ENCODE measurements at regions not wholly inside any gene's neighbourhood (a gene's known extent, or its start where the extent isn't known, plus 50 kb on each side); places are given as distances from the start of the nearest gene placed in this dataset.
"Not testable (repeated sequence)": the region's sequence is repeated elsewhere in the genome, so short reads cannot be mapped to it uniquely, and the experiment has no call there.

DNA sequence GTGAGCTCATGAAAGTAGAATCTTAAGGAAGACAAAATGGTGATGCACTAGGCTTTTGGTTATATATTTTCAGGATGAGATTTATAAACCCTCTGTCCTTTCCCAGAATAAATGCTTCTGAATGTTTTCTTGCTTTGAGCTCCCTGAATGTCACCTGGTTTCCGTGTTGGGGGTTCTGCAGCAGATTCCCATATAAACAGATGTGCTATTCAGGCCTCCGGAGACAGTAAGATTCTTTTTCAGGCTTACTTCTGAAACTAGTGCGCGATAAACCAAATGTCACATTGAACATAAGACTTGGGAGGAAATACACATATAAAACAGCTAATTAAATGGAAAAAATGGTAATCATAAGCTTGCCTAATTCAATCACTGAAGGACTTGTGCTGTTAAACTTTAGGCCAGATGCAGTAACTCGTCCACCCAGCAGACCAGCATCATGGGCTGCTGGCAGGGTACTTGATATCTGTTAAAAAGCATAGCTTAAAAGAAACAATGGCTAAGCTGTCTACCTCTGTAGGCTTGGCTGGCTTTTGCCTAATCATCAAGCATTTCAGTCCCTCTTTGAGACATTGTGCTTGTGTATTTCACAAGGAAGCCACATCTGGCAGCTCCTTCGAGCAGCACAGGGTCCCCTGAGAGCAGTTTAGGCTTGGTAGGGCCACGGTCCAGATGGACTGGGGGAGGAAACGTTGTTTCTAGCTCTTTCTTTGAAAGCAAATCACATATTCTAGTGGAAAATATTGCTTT lies 281.2 kb upstream of the KIAA1217 start:
- Histone ChIP-seq H3K27ac (no peak overlapping the region), H3K27me3 (no peaks in the 10 kb centered on the region), H3K4me1 (no peaks in the 10 kb centered on the region), H3K9me3 (no peaks in the 10 kb centered on the region), H3K4me3 (no peak overlapping the region), H3K36me3 (no peaks in the 10 kb centered on the region)
- DNase-seq, result peak in 1 of 2 donors; percentile 17
- TF ChIP-seq POLR2A (IDR thresholded peaks at IDR 0.05), result no peak
- TF ChIP-seq POLR2AphosphoS5 (IDR thresholded peaks at IDR 0.05), result no peak
- no peak for TF ChIP-seq CTCF (IDR thresholded peaks at IDR 0.05)
- TF ChIP-seq EP300 (IDR thresholded peaks at IDR 0.05), result no peak
- 70 to 84% (median 76%) methylated on average over 8 of the region's 8 CpGs for WGBS, 5 donors
- intact Hi-C loops (cut with DNase I; ENCODE audit: low total_unique reads), result no loop called here

GRCh38 chr10:23934023-23934422 lies 274.9 kb upstream of the KIAA1217 start:
- H3K36me3 ChIP-seq; intact Hi-C loops (cut with DNase I; ENCODE audit: low total_unique reads); H3K27me3 ChIP-seq; H3K4me3 ChIP-seq; H3K9me3 ChIP-seq; DNase-seq; H3K4me1 ChIP-seq; H3K27ac ChIP-seq: not testable (repeated sequence)
- WGBS, 5 donors, result 32 to 83% (median 72%) methylated on average over 3 of the region's 3 CpGs

DNA sequence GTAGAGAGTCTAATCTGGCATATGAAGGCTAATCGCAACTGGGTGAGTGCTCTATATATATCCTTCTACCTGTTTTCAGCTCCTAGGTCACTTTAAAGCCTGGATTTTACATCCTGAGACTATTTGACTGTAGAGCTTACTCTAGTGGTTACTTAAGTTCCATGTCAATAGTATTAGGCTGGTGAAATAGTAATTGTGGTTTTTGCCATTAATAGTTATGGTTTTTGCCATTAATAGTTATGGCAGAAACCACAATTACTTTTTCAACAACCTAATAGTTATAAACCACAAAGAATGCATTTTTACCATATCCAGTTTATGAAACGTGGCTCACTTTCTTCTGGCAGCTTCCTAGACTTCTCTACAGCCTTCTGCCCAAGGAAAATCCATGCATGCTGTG lies 263.1 kb upstream of the KIAA1217 start:
- 56 to 71% (median 69%) methylated on average over 2 of the region's 2 CpGs for WGBS, 5 donors
- H3K27me3 ChIP-seq, result no peaks in the 10 kb centered on the region
- peaks cover 0 to 3% (median 0%) of the 10 kb centered on the region in 4 donors for H3K9me3 ChIP-seq
- no peaks in the 10 kb centered on the region for H3K4me1 ChIP-seq
- H3K4me3 ChIP-seq, result no peak overlapping the region
- intact Hi-C loops (cut with DNase I; ENCODE audit: low total_unique reads), result no loop called here
- no peak overlapping the region for H3K27ac ChIP-seq
- TF ChIP-seq POLR2A (IDR thresholded peaks at IDR 0.05), result no peak
- TF ChIP-seq EP300 (IDR thresholded peaks at IDR 0.05), result no peak
- TF ChIP-seq CTCF (IDR thresholded peaks at IDR 0.05), result no peak
- no peak for TF ChIP-seq POLR2AphosphoS5 (IDR thresholded peaks at IDR 0.05)
- no peak for DNase-seq
- H3K36me3 ChIP-seq, result no peaks in the 10 kb centered on the region

DNA sequence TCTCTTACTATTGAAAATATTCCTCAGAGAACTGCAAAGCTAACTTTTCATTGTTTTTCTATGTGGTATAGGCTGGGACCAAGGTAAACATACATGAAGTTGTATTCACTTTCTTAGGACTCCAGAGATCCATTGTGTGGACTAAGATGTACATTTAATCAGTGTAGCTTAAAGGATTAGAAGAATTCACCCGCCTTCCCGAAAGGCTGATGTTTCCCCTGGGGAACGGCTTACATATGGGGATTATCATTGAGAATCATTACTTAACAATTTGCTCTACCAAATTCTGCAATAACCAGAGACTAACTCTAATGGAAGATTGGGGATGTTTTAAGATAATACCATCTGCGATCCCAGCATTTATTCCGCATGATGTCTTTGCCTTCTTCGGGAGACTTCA lies 257.1 kb upstream of the KIAA1217 start:
- TF ChIP-seq EP300 (IDR thresholded peaks at IDR 0.05), result no peak
- TF ChIP-seq CTCF (IDR thresholded peaks at IDR 0.05), result no peak
- no peak for TF ChIP-seq POLR2AphosphoS5 (IDR thresholded peaks at IDR 0.05)
- no peak for TF ChIP-seq POLR2A (IDR thresholded peaks at IDR 0.05)
- Histone ChIP-seq H3K4me3 (no peak overlapping the region), H3K36me3 (no peaks in the 10 kb centered on the region), H3K4me1 (no peaks in the 10 kb centered on the region), H3K9me3 (peaks cover 0 to 24% (median 9%) of the 10 kb centered on the region in 4 donors), H3K27me3 (no peaks in the 10 kb centered on the region), H3K27ac (no peak overlapping the region)
- intact Hi-C loops (cut with DNase I; ENCODE audit: low total_unique reads), result no loop called here
- DNase-seq, result no peak
- 81 to 94% (median 91%) methylated on average over 6 of the region's 6 CpGs for WGBS, 5 donors

GRCh38 chr10:23955456-23956225 lies 253.3 kb upstream of the KIAA1217 start:
- H3K27ac ChIP-seq, result no peak overlapping the region
- 57 to 73% (median 68%) methylated on average over 10 of the region's 10 CpGs for WGBS, 5 donors
- intact Hi-C loops (cut with DNase I; ENCODE audit: low total_unique reads), result no loop called here
- H3K4me1 ChIP-seq, result no peaks in the 10 kb centered on the region
- H3K4me3 ChIP-seq, result no peak overlapping the region
- no peaks in the 10 kb centered on the region for H3K36me3 ChIP-seq
- DNase-seq, result no peak
- no peak for TF ChIP-seq EP300 (IDR thresholded peaks at IDR 0.05)
- TF ChIP-seq POLR2AphosphoS5 (IDR thresholded peaks at IDR 0.05), result no peak
- no peaks in the 10 kb centered on the region for H3K27me3 ChIP-seq
- H3K9me3 ChIP-seq, result peaks cover 0 to 23% (median 9%) of the 10 kb centered on the region in 4 donors
